HG03558 (cell line): ENCODE measurements at regions not wholly inside any gene's neighbourhood (a gene's known extent, or its start where the extent isn't known, plus 50 kb on each side); places are given as distances from the start of the nearest gene placed in this dataset.
"Not testable (repeated sequence)": the region's sequence is repeated elsewhere in the genome, so short reads cannot be mapped to it uniquely, and the experiment has no call there.

Experiments used
- ATAC-seq: cut with Tn5 transposase; IDR thresholded peaks from one replicate; pipeline ENCODE4 v1.9.1; 2021; ENCODE audit warnings: moderate number of reproducible peaks; ENCODE audit not compliant: unreplicated experiment; ENCODE audit errors: extremely low read depth

DNA sequence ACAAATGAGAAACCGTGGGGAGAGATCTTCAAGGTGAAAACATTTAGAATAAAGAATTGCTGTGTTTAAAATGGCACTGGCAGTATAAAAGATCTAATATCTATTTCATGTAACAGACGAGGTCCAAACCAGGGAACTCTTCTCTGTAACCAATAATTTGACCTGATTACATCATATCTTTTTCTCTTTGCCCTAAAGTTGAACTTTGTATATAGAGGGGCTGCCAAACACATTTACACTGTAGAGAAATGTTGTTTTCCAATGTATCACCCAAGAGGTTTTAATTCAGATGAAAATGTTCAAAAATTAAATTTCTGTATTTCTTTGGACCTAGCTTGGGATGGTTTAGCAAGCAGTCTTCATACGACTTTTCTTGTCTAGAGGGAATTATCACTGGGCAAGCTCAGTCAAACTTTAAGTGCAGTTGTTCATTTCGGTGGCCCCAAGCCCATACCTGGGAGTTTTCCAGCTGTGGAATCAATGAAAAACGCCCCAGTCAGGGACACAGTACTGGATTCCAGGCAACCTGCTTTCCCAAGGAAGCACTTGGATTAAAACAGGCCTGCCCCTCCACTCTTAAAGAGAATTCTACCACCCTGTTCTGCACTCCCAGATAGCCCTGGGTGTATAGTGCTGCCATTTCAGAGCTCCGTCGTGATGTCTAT, 208.5 kb upstream of the FN1 start:
- ATAC-seq: no peak

DNA sequence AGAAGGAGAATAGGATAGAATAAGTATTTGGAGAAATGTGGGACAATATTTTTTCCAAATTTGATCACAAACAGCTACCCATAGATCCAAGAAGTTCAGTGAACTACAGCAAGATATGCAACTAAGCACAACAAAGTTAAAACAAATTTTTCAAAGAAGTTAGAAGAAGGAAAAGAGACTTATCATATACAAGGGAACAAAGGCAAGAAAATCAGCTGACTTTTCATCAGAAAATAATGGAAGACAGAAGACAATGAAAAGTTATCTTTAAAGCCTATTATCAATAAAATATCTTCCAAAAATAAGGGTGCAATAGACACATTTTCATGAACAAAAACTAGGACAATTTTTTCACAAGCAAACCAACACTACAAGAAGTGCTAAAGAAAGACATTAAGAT, 202.8 kb upstream of the FN1 start:
- no peak for ATAC-seq

DNA sequence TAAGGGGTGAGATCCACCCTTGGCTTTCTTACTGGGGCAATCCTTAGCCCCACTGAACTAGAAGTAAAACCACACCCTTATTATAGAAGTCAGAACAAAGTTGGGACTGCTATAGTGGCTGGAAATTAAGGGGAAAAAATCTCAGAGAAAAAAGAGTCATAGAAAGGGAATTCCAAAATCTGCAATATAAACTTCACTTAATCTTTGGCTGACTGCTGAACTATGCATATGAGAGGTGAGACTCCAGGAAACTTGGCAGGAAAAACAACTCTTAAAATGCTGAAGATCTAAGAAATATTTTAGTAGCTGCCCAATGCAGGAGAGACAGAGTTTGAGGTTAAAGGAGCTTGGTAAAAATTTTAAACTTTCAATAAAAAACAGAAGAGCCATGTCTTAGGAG, 201.8 kb upstream of the FN1 start:
- no peak for ATAC-seq

DNA sequence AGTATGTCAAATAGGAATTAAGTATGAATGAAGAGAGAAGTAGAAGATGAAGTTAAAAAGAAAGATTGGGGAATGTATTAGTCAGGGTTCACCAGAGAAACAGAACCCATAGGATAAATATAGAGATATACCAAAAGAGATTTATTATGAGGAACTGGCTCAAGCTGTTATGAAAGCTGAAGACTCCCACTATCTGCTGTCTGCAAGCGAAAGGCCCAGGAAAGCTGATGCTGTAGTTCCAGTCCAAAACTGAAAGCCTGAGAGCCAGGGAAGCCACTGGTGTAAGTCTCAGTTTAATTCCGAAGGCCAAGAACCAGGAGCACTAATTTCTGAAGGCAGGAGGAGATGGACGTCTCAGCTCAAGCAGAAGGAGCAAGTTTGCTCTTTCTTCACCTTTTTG, 200.9 kb upstream of the FN1 start:
- ATAC-seq: no peak

DNA sequence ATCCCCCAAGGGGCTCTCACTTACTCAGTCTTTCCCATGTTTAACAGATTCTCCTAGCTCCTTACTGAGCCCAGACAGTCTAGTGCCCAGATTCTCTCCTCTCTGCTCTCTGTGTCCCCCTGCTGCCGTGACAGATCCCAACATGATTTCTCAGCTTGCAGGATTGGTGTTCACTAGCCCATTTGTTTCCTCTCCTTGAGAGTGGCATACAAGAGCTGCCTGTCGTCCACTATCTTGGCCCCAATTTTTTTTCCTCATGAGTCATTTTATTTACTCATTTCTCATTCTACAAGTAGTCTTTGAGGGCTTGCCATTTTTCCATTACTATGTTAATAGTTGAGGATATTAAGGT, 199.9 kb upstream of the FN1 start:
- no peak for ATAC-seq

DNA sequence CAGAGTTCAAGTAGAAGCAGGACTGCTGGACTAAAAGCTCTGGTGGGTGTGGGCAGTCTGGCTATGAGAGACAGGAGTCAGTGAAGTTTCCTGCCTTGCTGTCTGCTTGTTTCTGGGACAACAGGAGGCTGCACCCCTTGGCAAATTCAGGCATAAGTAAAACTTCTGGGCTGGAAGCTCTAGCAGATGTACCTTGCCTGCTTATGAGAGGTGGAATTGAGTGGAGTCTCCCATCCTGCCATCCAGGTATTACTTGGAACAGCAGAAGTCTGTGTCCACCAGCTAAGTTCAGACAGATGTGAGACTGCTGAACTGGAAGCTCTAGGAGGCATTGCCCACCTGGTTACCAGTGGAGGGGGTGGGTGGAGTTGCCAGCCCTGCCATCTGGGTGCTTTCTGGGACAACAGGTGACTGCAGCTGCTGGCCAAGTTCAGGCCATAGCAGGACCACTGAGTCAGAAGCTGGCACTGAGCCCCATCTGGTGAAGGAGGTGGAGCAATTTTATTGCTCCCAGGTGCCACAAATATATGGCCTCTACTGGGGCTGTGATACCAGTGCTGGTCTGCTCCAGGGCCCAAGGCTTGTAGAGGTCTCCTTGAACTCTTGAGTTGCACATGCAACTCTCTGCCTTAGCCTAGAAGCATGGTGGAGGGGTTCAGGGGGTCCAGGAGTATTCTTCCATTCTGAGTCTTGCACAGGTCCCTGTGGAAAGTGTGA, 199.4 kb upstream of the FN1 start:
- ATAC-seq: no peak

DNA sequence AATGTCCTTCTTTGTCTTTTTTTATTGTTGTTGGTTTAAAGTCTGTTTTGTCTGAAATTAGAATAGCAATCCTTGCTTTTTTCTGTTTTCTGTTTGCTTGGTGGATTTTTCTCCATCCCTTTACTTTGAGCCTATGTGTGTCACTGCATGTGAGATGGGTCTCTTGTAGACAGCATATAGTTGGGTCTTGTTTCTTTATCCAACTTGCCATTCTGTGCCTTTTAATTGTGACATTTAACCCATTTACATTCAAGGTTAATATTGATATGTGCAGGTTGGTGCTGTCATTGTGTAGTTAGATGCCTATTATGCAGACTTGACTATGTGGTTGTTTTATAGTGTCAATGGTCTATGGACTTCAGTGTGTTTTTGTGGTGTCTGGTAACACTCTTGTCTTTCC, 197.5 kb upstream of the FN1 start:
- no peak for ATAC-seq

DNA sequence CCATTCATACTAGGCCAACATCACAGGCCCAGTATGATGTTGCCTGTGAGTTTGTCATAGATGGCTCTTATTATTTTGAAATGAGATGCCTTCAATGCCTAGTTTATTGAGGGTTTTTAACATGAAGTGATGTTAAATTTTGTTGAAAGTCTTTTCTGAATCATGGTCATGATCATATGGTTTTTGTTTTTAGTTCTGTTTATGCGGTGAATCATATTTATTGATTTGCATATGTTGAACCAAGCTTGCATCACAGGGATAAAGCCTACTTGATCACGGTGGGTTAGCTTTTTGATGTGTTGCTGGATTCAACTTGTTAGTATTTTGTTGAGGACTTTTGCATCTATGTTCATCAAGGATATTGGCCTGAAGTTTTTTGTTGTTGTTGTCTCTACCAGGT, 195.8 kb upstream of the FN1 start:
- no peak for ATAC-seq

DNA sequence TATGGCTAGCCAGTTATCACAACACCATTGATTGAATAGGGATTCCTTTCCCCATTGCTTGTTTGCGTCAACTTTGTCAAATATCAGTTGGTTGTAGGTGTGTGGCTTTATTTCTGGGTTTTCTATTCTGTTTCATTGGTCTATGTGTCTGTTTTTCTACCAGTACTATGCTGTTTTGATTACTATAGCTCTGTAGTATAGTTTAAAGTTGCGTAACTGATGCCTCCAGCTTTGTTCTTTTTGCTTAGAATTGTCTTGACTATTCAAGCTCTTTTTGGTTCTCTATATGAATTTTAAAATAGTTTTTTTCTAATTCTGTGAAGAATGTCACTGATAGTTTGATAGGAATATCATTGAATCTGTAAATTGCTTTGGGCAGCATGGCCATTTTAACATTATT, 194.9 kb upstream of the FN1 start:
- ATAC-seq: not testable (repeated sequence)

DNA sequence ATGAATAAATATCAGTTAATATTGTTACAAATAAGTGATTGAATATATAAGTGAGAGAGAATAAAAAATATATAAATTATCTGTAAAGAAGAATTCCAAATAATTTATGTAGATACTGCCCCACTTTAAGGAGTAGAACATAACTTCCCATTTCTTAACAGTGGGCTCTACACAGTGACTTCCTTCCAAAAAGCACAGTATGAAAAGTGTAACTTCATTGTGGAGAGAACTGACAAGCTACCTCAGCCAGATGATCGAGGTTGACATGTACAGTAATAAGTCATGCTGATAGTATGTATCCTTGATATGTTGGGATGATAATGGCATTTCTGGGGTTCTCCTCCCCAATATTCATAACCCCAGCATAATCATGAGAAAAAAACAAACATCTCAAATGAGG, 191.9 kb upstream of the FN1 start:
- no peak for ATAC-seq

DNA sequence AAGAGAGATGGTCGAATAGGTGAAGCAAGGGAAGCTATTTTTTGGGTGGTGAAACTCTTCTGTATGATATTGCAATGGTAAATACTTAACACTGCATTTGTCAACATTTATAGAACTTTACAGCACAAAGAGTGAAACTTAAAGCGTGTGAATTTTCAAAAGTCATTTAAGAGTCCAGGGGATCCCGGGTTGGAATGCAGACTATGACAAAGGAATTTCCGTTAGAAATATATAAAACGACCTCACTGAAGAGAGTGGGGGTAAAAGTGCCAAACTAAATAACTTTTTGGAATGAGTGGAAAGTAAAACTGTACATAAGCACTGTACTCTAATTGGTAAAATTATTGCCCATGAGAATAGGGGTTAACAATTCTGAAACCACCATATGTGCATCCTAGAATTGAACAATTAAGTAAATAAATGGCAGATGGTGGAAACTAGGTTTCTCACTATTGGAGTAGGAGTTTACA, 191.0 kb upstream of the FN1 start:
- no peak for ATAC-seq

DNA sequence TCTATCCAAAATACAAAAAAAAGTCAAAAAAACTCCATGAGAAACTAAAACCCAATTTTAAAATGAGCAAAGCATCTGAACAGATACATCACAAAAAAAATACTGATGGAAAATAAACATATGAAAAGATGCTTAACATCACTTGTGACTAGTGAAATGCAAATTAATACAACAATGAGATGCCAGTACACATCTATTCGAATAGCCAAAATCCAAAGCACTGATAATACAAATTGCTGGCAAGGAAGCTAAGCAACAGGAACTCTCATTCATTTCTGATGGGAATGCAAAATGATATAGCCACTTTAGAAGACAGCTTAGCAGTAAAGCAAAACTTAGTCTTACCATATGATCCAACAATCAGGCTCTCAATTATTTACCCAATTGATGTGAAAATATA, 190.2 kb upstream of the FN1 start:
- no peak for ATAC-seq

DNA sequence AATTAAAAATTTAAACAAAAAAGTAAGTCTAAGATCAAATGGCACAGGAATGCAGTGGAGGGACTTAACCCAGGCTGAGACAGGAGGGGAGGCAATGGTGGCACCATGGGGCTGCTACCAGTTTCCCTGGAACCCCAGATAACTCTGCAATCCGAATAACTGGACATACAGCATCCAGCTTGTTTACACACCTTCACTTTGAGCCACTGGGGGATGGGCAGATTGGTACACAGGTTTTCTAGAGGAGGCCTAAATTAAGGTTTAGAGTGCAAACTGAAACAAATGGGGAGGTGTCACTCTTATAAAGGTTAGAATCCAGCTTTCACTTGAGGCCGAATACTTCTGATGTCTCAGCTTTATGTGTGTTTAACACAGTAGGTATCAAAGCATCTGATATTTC, 189.3 kb upstream of the FN1 start:
- ATAC-seq: no peak

DNA sequence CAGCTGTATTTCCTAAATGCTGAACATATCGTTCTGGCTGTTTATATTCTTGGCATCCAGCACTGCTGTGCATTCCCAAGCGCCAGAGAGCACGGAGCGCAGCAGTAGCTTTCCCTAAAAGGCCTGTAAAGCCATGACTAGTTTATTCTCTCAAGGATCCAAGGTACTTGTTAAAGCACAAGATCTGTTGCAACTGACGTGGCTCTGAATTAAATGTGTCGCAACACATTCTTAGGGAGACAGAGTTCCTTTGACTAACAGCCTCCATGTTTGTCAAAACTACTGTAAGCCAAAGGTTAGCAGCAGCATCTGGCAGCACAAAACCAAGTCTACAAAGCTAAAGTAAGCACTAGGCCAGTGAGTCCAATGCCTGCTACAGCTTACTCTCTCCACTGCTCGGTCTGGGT, 188.6 kb upstream of the FN1 start:
- no peak for ATAC-seq

DNA sequence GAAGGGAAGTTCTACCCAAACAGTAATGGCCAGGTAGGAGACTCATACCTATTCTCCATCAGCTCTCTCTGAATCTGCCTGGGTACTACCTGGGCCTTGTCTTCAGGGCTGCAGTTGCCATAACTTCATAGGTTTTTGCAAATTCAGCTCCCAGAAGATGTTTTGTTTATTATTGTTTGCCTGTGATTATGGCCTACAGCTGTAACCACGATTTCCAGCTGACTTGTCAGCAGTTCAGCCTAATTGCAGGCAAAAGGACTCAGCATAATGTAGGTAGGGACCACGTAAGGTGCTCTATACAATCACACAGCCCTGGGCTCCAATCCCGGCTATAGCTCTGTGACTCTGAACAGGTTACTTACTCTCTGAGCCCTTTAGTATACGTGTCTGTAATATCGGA, 187.0 kb upstream of the FN1 start:
- no peak for ATAC-seq

DNA sequence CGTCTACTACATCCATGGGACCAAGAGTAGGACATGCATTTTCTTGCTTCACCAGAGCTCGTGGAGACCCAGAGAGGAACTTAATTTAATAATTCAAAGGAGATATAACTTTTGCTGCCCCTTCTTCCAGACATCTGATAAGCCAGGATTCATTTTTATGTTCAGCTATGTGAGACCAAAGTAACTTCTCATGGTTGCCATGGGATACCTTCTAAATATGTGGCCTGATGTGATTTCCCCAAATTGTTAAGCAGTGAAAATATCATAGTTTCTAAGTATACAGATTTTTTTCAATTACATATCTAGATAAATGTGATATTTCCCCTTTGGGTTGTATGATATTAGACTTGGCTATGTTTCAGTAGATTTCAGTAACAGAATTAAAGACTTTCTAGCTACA, 185.5 kb upstream of the FN1 start:
- ATAC-seq: no peak

DNA sequence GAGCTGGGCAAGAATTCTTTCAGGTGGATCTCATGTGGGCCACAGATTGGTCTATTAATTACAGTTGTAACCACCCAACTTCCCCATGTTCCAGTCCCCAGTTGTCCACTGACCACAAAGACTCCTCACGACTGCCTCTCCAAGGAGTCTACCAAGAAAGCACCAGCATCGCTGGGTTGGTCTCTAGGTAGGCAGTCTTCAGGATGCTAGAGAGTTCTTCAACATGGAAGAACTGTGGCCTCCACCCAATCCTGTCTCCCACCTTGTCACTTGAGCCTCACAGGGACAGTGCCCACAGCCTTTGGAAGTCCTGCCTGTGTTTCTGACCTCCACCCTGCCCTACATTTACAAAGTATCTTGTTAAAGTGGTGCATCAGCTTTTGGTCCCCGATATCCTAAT, 184.7 kb upstream of the FN1 start:
- no peak for ATAC-seq

DNA sequence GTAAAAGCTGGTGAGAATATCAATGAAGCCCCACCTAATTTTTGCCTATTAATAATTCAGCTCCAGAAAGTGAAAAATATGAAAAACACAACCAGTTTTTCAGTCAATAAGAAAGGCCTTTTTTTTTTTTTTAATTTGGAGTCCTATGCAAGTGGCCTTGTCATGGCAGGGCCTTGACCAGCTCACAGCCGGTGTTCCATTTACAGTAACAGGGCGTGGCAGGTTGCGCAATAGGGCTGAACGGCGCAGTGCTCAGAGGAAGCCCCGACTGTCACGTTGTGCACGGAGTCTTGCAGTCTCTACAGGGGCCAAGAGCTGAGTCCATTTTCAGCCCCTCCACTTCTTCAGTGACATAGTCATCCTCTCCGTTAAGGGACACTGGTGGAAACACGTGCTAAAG, 184.1 kb upstream of the FN1 start:
- no peak for ATAC-seq

DNA sequence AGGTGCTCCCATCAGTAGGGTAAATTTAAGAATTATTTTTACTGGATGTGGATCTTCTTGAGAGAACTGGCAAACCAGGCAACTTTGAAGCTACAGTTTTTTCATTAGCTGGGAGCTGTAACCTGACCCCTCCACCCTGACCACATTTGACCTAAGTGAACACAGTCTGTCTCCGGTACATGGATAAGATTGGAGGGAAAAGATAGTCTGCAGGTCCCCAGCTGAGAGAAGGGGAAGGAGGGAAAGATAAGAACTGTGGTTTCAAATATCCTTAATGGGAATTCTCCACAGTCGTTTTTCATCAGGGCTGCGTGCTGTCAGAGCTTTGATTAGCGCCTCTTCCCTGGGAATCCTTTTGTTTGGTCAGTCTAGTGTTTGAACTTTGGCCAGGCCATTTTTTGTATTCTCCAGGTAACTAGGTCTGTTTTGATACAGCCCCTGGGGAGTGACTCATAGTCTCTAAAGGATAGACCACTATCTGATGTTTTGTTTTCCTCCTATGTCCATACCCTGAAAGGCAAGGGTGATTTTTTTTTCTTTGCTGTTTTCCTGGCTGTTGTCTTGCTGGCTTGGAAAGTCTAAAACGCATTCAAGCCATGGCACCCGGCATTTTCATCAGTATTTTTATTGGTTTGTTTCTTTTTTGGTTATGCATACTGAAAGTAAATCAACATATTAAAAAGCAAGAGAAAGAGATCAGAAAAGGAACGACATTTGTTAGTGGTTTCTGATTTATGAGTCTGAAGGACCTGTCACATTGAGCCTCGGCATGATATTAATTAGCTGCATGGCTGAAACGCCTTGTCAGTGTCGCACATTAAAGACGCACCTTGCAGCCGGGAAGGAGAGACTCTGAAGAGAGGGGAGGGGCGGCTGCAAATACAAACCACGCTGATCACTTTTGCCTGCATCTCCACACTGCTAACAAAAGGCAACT, 183.4 kb upstream of the FN1 start:
- ATAC-seq: no peak

DNA sequence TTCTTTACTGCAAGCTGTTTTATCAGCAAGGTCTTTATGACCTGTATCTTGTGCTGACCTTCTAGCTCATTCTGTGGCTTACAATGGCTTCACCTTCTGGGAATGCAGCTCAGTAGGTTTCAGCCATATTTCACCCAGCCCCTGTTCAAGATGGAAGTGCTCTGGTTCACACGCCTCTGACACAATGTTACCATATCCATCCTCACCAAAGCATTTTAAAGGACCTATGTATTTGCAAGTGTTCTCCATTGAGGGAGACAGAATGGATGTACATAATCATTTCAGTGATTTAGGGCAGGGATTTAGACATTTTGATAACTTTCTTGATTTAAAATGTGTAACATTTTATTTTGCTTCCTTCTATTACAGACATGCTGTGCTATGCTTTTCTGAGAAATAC, 182.3 kb upstream of the FN1 start:
- no peak for ATAC-seq
